ENCODE measurements at regions not wholly inside any gene's neighbourhood (a gene's known extent, or its start where the extent isn't known, plus 50 kb on each side); places are given as distances from the start of the nearest gene placed in this dataset.

DNA sequence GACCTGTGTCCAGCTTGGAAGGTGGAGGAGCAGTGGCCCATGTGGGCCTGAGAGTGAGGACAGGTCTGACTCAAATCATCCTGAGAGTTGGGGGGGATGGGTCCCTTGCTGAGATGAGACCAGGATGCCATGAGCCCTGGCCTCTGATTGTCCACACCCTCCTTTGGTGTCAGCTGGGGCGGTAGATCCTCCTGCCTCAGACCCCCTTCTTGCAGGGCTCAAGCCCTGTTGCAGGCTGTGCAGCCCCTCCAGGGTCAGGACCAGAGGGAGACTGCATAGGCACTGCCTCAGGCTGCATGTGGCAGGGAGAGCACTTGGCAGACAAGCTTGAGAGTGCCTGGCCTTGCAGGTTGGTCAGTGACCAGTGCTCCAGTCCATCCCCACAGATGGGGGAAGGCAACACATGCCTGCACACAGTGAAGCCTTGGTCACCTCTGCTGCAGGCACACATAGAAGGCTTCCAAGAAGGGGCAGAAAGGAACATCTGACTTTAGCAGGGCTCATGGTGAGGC, 82.2 kb upstream of the ACTRT2 start:
- no peak for DNase-seq (ENCODE audit: low spot score)
- Histone ChIP-seq H3K27ac (no peak overlapping the region), H3K4me3 (no peak overlapping the region)
- TF ChIP-seq, protein P1, sequence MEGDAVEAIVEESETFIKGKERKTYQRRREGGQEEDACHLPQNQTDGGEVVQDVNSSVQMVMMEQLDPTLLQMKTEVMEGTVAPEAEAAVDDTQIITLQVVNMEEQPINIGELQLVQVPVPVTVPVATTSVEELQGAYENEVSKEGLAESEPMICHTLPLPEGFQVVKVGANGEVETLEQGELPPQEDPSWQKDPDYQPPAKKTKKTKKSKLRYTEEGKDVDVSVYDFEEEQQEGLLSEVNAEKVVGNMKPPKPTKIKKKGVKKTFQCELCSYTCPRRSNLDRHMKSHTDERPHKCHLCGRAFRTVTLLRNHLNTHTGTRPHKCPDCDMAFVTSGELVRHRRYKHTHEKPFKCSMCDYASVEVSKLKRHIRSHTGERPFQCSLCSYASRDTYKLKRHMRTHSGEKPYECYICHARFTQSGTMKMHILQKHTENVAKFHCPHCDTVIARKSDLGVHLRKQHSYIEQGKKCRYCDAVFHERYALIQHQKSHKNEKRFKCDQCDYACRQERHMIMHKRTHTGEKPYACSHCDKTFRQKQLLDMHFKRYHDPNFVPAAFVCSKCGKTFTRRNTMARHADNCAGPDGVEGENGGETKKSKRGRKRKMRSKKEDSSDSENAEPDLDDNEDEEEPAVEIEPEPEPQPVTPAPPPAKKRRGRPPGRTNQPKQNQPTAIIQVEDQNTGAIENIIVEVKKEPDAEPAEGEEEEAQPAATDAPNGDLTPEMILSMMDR (IDR thresholded peaks at IDR 0.05), result no peak

DNA sequence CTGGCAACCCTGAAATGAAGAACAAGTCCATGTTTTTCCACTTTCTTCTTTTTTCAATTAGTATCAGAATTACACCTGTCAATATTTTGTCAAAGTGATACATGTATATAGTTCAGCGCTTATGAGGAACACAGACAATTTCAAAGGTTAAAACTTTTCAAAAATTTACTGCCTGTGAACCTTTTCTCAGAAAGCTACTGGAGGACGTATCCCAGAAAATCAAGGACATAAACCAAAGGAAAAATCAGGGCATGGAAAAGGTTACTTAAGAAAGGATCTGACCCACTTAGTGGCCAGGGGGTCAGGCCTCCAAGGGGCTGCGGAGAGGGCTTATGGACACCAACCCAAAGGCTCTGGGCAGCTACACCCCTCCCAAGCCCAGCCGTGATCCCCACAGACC, 81.1 kb upstream of the ACTRT2 start:
- Histone ChIP-seq H3K4me3 (no peak overlapping the region), H3K27ac (no peak overlapping the region)
- TF ChIP-seq, protein P1 (IDR thresholded peaks at IDR 0.05), result no peak
- DNase-seq (ENCODE audit: low spot score), result no peak

DNA sequence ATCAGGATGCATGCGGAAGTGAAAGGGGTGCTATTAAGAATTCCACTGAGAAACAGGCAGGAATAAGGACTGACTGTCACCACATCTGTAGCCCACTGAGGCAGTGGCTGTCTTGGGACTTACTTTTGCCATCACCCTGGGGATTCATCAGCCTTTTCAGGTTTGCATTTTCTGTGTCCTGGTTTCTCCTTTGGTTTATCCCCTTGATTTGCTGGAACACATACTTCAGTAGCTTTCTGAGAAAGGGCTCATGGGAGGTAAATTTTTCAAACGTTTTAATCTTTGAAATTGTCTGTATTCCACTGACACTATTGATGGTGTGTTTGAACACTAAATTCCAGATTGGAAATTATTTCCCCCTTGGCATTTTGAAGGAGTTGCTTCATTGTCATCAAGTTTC, 80.2 kb upstream of the ACTRT2 start:
- TF ChIP-seq, protein P1 (IDR thresholded peaks at IDR 0.05), result no peak
- Histone ChIP-seq H3K27ac (no peak overlapping the region), H3K4me3 (no peak overlapping the region)
- DNase-seq (ENCODE audit: low spot score), result no peak

DNA sequence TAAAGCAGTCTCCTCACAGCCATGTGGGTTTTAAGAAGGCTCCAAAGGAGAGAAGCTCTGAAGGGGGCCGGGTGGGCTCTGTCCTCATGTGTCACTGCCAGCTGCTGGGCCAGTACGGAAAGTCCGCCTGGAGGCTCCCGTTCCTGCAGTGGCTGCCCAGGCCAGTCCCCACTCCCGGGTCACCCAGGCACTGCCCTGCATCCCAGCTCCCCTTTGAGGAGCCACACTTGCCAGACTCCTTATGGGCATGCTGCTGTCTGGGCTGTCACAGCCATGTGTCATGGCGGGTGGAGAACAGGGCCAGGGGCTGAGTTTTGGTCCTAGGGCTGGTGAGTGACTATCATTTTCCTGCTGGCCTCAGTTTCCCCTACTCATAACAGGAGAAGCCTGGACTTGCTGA, 79.4 kb upstream of the ACTRT2 start:
- no peak for DNase-seq (ENCODE audit: low spot score)
- TF ChIP-seq, protein P1 (IDR thresholded peaks at IDR 0.05), result no peak
- Histone ChIP-seq H3K27ac (no peak overlapping the region), H3K4me3 (no peak overlapping the region)

DNA sequence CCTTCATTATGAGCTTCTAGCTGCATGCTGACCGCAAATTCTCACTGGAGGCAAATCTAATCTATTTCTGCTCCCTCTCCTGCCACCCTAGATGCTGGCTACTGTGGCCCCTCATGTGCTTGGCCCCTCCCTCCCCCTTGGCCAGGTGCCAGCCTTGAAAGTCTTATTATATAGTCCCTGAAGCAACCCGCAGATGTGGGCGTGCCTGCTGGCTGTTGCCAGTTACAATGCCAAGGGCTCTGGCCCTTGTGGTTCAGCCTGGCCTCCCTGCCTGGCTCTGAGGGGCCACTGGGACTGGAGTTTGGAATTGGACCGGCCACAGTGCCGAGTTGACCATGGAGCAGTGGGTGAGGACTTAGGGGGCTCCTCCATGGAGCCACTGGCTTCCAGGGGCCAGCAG, 78.9 kb upstream of the ACTRT2 start:
- TF ChIP-seq, protein P1 (IDR thresholded peaks at IDR 0.05), result no peak
- DNase-seq (ENCODE audit: low spot score), result no peak

DNA sequence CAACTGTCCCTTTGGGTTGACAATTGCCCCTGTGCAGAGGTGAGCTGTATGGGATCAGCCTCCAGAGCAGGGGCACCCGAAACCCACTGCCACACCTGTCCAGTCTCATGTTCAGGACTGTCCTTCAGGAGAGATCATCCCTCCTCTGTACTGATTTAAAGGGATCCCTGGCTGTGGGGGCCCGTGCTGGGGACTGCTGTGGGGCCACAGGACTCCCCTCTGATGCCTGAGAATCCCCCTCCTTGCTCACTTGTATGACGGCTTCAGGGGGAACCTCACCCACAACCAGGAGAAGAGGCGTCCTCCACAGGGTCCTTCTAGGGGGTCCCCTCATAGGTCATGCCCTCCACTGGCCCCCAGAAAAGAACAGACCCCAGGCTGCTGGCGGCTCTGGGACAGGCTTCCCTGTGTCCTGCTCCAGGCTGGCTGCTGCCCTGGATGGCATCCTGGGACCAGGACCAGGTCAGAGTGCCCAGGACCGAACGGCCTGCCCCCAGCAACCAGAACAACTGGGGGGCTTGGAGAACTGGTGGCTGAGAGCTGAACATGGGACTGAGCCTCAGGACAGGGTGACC, 77.5 kb upstream of the ACTRT2 start:
- DNase-seq (ENCODE audit: low spot score), result no peak
- TF ChIP-seq, protein P1 (IDR thresholded peaks at IDR 0.05), result no peak
- H3K27ac ChIP-seq, result no peak overlapping the region
- no peak overlapping the region for H3K4me3 ChIP-seq

More for the DNA sequence above, 78.9 kb upstream of the ACTRT2 start:
- Histone ChIP-seq H3K27ac (no peak overlapping the region), H3K4me3 (no peak overlapping the region)

DNA sequence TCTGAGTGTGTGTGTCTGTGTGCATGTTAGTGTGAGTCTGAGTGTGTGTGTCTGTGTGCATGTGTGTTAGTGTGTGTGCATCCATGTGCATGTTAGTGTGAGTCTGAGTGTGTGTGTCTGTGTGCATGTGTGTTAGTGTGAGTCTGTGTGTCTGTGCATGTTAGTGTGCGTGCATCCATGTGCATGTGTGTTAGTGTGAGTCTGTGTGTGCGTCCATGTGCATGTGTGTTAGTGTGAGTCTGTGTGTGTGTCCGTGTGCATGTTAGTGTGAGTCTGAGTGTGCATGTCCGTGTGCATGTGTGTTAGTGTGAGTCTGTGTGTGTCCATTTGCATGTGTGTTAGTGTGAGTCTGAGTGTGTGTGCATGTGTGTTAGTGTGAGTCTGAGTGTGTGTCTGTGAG, 76.6 kb upstream of the ACTRT2 start:
- no peak overlapping the region for H3K27ac ChIP-seq
- DNase-seq (ENCODE audit: low spot score), result no peak
- TF ChIP-seq, protein P1 (IDR thresholded peaks at IDR 0.05), result no peak
- no peak overlapping the region for H3K4me3 ChIP-seq
